ENCODE measurements at regions not wholly inside any gene's neighbourhood (a gene's known extent, or its start where the extent isn't known, plus 50 kb on each side); places are given as distances from the start of the nearest gene placed in this dataset.

DNA sequence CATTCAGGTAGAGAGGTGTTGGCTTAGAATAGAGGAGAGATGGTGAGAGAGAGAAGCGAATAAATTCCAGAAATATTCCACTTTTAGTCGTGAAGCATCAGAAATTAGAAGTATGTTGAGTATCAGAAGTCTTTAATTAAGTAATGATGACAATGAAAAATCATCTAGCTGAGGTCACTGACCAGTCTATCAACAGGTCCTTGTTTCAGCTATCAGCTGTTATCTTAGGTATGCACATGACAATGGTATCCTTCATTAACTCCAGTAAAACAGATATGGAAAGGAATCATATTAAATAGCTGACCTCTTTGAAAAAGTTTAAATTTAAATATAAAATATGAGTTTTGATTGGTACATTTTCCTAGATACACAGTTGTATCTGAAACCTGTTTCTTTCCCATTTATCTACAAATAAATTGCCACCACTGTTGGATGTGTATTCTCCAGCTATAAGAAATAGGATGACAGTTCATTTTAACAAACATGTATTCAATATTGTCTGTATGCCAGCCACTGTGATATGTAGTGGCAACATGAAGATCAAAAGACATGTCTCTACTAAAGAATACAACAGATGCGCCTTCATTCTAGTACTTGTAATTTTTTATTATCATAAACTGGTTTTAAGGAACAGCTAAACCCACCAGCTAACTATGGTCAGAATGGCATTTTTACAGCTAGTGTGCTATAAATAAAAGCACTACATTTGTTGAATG lies 424.2 kb upstream of the DCN start:
- Mint-ChIP-seq H3K9me3 (no peaks in the 10 kb centered on the region), H3K4me3 (no peak overlapping the region), H3K27ac (no peak overlapping the region), H3K4me1 (ENCODE audit: unreplicated experiment) (peaks cover 11% of the 10 kb centered on the region), H3K36me3 (no peaks in the 10 kb centered on the region), H3K27me3 (no peaks in the 10 kb centered on the region)
- TF ChIP-seq, protein P1, sequence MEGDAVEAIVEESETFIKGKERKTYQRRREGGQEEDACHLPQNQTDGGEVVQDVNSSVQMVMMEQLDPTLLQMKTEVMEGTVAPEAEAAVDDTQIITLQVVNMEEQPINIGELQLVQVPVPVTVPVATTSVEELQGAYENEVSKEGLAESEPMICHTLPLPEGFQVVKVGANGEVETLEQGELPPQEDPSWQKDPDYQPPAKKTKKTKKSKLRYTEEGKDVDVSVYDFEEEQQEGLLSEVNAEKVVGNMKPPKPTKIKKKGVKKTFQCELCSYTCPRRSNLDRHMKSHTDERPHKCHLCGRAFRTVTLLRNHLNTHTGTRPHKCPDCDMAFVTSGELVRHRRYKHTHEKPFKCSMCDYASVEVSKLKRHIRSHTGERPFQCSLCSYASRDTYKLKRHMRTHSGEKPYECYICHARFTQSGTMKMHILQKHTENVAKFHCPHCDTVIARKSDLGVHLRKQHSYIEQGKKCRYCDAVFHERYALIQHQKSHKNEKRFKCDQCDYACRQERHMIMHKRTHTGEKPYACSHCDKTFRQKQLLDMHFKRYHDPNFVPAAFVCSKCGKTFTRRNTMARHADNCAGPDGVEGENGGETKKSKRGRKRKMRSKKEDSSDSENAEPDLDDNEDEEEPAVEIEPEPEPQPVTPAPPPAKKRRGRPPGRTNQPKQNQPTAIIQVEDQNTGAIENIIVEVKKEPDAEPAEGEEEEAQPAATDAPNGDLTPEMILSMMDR (conservative IDR thresholded peaks at IDR 0.05): no peak
- DNase-seq (ENCODE audit: extremely low spot score, unreplicated experiment): no peak

DNA sequence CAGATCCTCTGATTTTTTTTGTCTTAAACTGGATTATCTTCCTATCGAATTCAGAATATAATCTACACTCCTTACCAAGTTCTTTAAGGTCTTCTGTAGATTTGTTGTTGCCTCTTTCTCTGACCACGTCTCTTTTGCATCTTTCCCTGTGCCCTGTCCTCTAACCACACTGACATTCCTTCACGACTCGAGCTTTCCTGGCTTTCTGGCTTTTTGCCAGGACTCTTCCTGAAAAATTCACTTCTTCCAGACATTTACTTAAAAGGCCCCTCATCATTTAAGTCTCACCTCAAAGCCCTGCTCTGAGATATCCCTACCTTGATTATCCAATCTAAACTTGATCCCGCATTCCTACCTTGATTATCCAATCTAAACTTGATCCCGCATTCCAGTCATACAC lies 422.3 kb upstream of the DCN start:
- no peak overlapping the region for H3K4me3 Mint-ChIP-seq
- no peak overlapping the region for H3K27ac Mint-ChIP-seq
- H3K36me3 Mint-ChIP-seq: no peaks in the 10 kb centered on the region
- H3K9me3 Mint-ChIP-seq: no peaks in the 10 kb centered on the region
- H3K27me3 Mint-ChIP-seq: no peaks in the 10 kb centered on the region
- TF ChIP-seq, protein P1 (conservative IDR thresholded peaks at IDR 0.05): no peak
- peaks cover 11% of the 10 kb centered on the region for H3K4me1 Mint-ChIP-seq (ENCODE audit: unreplicated experiment)
- DNase-seq (ENCODE audit: extremely low spot score, unreplicated experiment): no peak

DNA sequence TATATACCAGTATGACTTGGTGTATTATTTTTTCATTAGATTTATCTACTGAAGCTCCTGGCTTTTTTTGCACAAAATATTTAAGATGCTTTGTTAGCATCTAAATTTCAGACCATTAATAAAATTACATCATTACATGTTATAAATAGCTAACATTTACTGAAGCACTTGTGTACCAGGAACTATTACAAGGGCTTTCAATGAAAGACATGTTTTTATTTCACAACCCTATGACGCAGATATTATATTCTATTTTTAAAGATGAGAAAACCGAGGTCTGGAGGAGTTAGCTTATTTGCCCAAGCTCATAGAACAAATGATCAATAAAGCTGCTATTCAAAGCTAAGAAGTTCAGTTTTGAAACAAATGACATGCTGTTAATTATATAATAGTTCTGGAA lies 420.4 kb upstream of the DCN start:
- Mint-ChIP-seq H3K27ac (no peak overlapping the region), H3K4me3 (no peak overlapping the region), H3K36me3 (peaks cover 4% of the 10 kb centered on the region), H3K27me3 (no peaks in the 10 kb centered on the region), H3K4me1 (ENCODE audit: unreplicated experiment) (no peaks in the 10 kb centered on the region), H3K9me3 (peaks cover 6% of the 10 kb centered on the region)
- TF ChIP-seq, protein P1 (conservative IDR thresholded peaks at IDR 0.05): no peak
- no peak for DNase-seq (ENCODE audit: extremely low spot score, unreplicated experiment)

DNA sequence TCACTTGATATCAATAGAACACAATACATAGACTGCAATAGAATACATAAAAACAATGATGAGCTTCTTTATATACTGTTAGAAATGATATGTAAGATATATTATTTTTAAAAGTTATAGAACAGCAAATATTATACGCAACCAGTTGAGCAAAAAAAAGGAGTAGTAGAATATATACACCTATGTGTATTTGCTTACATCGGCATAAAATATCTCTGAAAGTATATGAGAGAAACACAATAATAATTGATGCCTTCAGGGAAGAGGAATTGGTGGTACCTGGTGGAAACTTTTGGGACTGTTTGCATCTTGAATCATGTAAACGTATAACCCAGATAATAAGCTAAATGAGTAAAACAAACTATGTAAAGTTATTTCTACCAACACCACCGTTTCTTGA lies 418.4 kb upstream of the DCN start:
- Mint-ChIP-seq H3K36me3 (peaks cover 4% of the 10 kb centered on the region), H3K27me3 (no peaks in the 10 kb centered on the region), H3K4me3 (no peak overlapping the region), H3K27ac (no peak overlapping the region), H3K9me3 (peaks cover 6% of the 10 kb centered on the region), H3K4me1 (ENCODE audit: unreplicated experiment) (no peaks in the 10 kb centered on the region)
- TF ChIP-seq, protein P1 (conservative IDR thresholded peaks at IDR 0.05): no peak
- no peak for DNase-seq (ENCODE audit: extremely low spot score, unreplicated experiment)

DNA sequence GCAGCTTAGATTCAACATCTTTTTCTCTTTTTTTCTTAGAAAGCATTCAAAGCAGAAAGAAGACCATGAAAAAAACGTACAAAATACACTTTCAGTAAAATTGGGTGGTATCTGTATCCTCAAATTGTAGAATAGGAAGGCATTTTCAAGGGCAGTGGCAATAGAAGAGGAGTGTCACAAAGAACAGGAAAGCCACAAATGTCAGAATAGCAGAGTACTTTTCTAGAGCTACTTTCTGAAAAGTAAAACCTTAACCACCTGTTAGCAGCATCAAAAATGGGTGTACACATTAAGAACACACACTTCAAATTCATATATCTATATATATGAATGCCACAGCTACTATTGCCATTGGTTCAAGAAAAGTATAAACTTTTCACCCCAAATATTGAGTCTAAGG lies 412.1 kb upstream of the DCN start:
- Mint-ChIP-seq H3K4me3 (no peak overlapping the region), H3K36me3 (peaks cover 4% of the 10 kb centered on the region), H3K9me3 (peaks cover 5% of the 10 kb centered on the region), H3K4me1 (ENCODE audit: unreplicated experiment) (no peaks in the 10 kb centered on the region), H3K27ac (no peak overlapping the region), H3K27me3 (no peaks in the 10 kb centered on the region)
- DNase-seq (ENCODE audit: extremely low spot score, unreplicated experiment): no peak
- TF ChIP-seq, protein P1 (conservative IDR thresholded peaks at IDR 0.05): no peak

DNA sequence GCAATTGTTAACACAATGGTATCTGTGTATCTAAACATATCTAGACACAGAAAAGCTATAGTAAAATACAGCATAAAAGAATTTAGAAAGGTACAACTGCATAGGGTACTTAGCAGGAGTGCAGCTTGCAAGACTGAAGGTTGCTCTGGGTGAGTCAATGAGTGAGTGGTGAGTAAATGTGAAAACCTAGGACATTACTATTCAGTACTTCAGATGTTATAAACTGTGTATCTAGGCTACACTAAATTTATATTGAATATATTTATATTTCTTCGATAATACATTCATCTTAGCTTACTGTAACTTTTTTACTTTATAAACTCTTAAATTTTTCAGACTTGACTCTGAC lies 409.0 kb upstream of the DCN start:
- Mint-ChIP-seq H3K27me3 (no peaks in the 10 kb centered on the region), H3K4me1 (ENCODE audit: unreplicated experiment) (no peaks in the 10 kb centered on the region), H3K4me3 (no peak overlapping the region), H3K9me3 (no peaks in the 10 kb centered on the region), H3K27ac (no peak overlapping the region), H3K36me3 (no peaks in the 10 kb centered on the region)
- TF ChIP-seq, protein P1 (conservative IDR thresholded peaks at IDR 0.05): no peak
- DNase-seq (ENCODE audit: extremely low spot score, unreplicated experiment): no peak
